Hepatocyte (in vitro differentiated cells): ENCODE measurements at regions not wholly inside any gene's neighbourhood (a gene's known extent, or its start where the extent isn't known, plus 50 kb on each side); places are given as distances from the start of the nearest gene placed in this dataset.
A peak's percentile ranks its signal among the peaks of the same experiment; 100 is the strongest.

ENCODE experiments used
- DNase-seq: peaks from one replicate; pipeline ENCODE4 v3.0.0-alpha.2; 2016; ENCODE audit warnings: low spot score
- H2AFZ ChIP-seq: fragments of 200-600 bp; sonication (generic); 2 replicates; pipeline ENCODE4 v1.6.0; 2016; ENCODE audit warnings: antibody characterized with exemption, mild to moderate bottlenecking
- H3K27ac ChIP-seq: fragments of 200-600 bp; sonication (generic); 2 replicates; pipeline ENCODE4 v1.5.1; 2016; ENCODE audit warnings: mild to moderate bottlenecking
- H3K27me3 ChIP-seq: fragments of 200-600 bp; sonication (generic); 2 replicates; pipeline ENCODE4 v1.6.1; 2016
- H3K36me3 ChIP-seq: fragments of 200-600 bp; sonication (generic); replicated peaks from 2 replicates; pipeline ENCODE4 v1.5.1; 2016; ENCODE audit warnings: low read depth; ENCODE audit not compliant: insufficient read depth
- H3K4me1 ChIP-seq: fragments of 200-600 bp; sonication (generic); 2 replicates; pipeline ENCODE4 v1.5.1; 2016; ENCODE audit warnings: mild to moderate bottlenecking, moderate library complexity; ENCODE audit not compliant: insufficient read depth
- H3K4me2 ChIP-seq: fragments of 200-600 bp; sonication (generic); 2 replicates; pipeline ENCODE4 v1.6.0; 2016
- H3K4me3 ChIP-seq: fragments of 200-600 bp; sonication (generic); 2 replicates; pipeline ENCODE4 v1.5.1; 2016; ENCODE audit warnings: mild to moderate bottlenecking
- H3K79me2 ChIP-seq: fragments of 200-600 bp; sonication (generic); 2 replicates; pipeline ENCODE4 v1.6.0; 2017; ENCODE audit warnings: mild to moderate bottlenecking
- H3K9me2 ChIP-seq: fragments of 200-600 bp; sonication (generic); replicated peaks from 2 replicates; pipeline ENCODE4 v1.6.0; 2017; ENCODE audit warnings: mild to moderate bottlenecking; ENCODE audit not compliant: insufficient read depth
- H3K9me3 ChIP-seq: fragments of 200-600 bp; sonication (generic); 2 replicates; pipeline ENCODE4 v1.5.1; 2016; ENCODE audit warnings: low read depth, mild to moderate bottlenecking
- H4K20me1 ChIP-seq: fragments of 200-600 bp; sonication (generic); 2 replicates; pipeline ENCODE4 v1.6.0; 2016; ENCODE audit warnings: mild to moderate bottlenecking; ENCODE audit not compliant: insufficient read depth, poor library complexity, severe bottlenecking
- EZH2 ChIP-seq: fragments of 200-600 bp; sonication (generic); IDR thresholded peaks from 2 replicates; pipeline ENCODE4 v1.6.1; 2016; ENCODE audit warnings: antibody characterized with exemption, mild to moderate bottlenecking, borderline replicate concordance
- EZH2phosphoT487 ChIP-seq: fragments of 200-600 bp; sonication (generic); IDR thresholded peaks from one replicate; pipeline ENCODE4 v1.6.1; 2018; ENCODE audit warnings: antibody characterized with exemption, mild to moderate bottlenecking, low read depth, moderate library complexity; ENCODE audit not compliant: unreplicated experiment, severe bottlenecking
- WGBS: methylation state at CpG from one replicate; pipeline ENCODE4 v1.1.6; 2016; ENCODE audit warnings: low lambda C conversion rate; ENCODE audit errors: missing lambda C conversion rate; 5-methylcytosine and 5-hydroxymethylcytosine counted together
- TF ChIP-seq, protein P1 (sequence below): fragments of 200-600 bp; sonication (generic); IDR thresholded peaks from 2 replicates; pipeline ENCODE4 v1.5.1; 2016; ENCODE audit warnings: antibody characterized with exemption, mild to moderate bottlenecking; ENCODE audit not compliant: poor library complexity

DNA sequence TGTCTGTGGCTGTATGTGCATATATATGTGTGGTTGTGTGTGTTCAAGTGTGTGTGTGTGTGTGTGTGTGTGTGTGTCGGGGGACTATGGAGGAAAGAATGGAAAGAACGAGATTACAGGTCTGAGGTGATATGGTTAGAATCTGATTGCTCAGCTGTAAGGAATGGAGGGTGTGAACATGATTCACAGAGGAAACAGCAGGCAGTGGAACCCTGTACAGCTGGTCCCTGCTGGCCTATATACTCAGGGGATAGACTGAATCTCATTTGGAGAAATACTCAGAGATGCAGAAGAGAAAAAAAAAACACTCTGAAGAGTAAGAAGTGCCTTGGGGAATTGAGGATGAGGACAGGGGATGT, 180.1 kb upstream of the ESRRG start:
- Histone ChIP-seq H3K4me1 (peaks cover 37% of the 10 kb centered on the region), H3K4me2 (peak overlapping the region; percentile 67), H2AFZ (no peak overlapping the region), H3K36me3 (no peaks in the 10 kb centered on the region), H3K79me2 (peaks cover 4% of the 10 kb centered on the region), H3K9me3 (no peaks in the 10 kb centered on the region), H3K9me2 (no peaks in the 10 kb centered on the region), H4K20me1 (no peaks in the 10 kb centered on the region), H3K27ac (peak overlapping the region; percentile 92), H3K27me3 (no peaks in the 10 kb centered on the region), H3K4me3 (no peak overlapping the region)
- DNase-seq, result peak; percentile 56
- TF ChIP-seq, protein P1, sequence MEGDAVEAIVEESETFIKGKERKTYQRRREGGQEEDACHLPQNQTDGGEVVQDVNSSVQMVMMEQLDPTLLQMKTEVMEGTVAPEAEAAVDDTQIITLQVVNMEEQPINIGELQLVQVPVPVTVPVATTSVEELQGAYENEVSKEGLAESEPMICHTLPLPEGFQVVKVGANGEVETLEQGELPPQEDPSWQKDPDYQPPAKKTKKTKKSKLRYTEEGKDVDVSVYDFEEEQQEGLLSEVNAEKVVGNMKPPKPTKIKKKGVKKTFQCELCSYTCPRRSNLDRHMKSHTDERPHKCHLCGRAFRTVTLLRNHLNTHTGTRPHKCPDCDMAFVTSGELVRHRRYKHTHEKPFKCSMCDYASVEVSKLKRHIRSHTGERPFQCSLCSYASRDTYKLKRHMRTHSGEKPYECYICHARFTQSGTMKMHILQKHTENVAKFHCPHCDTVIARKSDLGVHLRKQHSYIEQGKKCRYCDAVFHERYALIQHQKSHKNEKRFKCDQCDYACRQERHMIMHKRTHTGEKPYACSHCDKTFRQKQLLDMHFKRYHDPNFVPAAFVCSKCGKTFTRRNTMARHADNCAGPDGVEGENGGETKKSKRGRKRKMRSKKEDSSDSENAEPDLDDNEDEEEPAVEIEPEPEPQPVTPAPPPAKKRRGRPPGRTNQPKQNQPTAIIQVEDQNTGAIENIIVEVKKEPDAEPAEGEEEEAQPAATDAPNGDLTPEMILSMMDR, result no peak
- no peak for TF ChIP-seq EZH2
- no peak for TF ChIP-seq EZH2phosphoT487
- 51% methylated on average over 2 of the region's 2 CpGs for WGBS

DNA sequence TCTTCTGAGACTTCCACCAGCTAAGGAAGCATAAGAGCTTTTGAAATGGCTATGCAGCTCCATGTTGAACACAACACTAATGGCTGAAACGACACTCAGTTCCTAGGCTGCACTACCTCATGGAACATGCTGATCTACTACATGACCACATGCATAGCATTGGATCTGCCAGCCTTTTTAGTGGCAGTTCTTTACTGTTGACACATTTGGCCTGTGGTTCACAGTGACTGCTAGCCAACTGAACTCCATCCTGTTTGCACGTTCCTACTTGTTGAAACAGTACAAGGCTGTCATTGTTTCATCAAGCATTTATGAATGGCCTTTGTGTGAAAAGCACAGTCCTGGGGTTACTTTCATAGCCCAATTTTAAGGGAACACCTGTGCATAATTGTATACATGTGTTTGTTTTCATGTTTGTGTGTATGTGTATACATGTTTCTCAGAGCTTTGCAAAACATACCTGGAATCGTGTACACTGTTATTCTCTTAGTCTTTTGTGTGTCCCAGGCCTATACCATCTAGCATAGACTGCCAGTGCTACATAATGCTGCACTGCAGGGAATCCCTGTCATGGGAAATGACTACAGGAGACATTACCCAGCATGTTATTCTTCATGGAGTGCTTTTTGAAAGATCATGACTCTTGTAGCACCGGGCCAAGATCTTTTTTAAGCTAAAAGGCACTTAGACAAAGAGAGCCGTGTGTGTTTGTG, 179.6 kb upstream of the ESRRG start:
- H3K4me3 ChIP-seq, result no peak overlapping the region
- H3K36me3 ChIP-seq, result no peaks in the 10 kb centered on the region
- peak overlapping the region; percentile 92 for H3K27ac ChIP-seq
- peak overlapping the region; percentile 53 for H3K4me2 ChIP-seq
- H4K20me1 ChIP-seq, result no peaks in the 10 kb centered on the region
- no peaks in the 10 kb centered on the region for H3K9me2 ChIP-seq
- TF ChIP-seq EZH2phosphoT487, result no peak
- TF ChIP-seq, protein P1, result no peak
- no peak for TF ChIP-seq EZH2
- no peak for DNase-seq
- H2AFZ ChIP-seq, result no peak overlapping the region
- WGBS, result 78% methylated on average over 5 of the region's 5 CpGs
- H3K79me2 ChIP-seq, result peaks cover 4% of the 10 kb centered on the region
- no peaks in the 10 kb centered on the region for H3K27me3 ChIP-seq
- peaks cover 35% of the 10 kb centered on the region for H3K4me1 ChIP-seq
- no peaks in the 10 kb centered on the region for H3K9me3 ChIP-seq

DNA sequence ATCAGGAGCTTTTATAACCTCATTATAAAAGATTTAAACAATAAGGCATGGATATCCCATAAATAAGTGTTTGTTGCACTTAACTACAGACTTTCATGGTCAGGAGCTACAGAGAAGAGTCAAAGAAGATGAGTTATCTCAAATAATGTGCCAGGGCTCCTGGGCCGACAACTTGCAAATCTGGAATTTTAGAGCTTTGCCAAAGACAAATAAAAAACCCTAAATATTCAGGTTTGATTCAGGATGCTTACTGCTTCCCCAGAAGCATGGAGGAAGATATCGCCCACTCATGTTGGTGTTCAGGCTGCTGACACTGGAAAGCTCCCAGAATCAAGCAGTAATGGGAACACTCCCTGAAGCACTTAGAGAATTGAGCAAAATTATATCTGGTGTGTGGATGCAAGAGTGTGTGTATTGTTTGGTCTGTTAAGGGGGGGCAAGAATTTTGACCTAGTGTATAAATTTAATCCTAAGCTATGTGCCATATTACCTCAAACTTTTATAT, 176.9 kb upstream of the ESRRG start:
- no peaks in the 10 kb centered on the region for H4K20me1 ChIP-seq
- H3K4me1 ChIP-seq, result peaks cover 23% of the 10 kb centered on the region
- no peak overlapping the region for H3K4me2 ChIP-seq
- no peaks in the 10 kb centered on the region for H3K9me2 ChIP-seq
- no peaks in the 10 kb centered on the region for H3K27me3 ChIP-seq
- H3K79me2 ChIP-seq, result peaks cover 4% of the 10 kb centered on the region
- no peak overlapping the region for H3K27ac ChIP-seq
- DNase-seq, result no peak
- no peak for TF ChIP-seq EZH2phosphoT487
- TF ChIP-seq EZH2, result no peak
- TF ChIP-seq, protein P1, result no peak
- H3K4me3 ChIP-seq, result no peak overlapping the region
- H3K36me3 ChIP-seq, result no peaks in the 10 kb centered on the region
- H3K9me3 ChIP-seq, result no peaks in the 10 kb centered on the region
- H2AFZ ChIP-seq, result no peak overlapping the region
- WGBS, result 93% methylated on average over 2 of the region's 2 CpGs

DNA sequence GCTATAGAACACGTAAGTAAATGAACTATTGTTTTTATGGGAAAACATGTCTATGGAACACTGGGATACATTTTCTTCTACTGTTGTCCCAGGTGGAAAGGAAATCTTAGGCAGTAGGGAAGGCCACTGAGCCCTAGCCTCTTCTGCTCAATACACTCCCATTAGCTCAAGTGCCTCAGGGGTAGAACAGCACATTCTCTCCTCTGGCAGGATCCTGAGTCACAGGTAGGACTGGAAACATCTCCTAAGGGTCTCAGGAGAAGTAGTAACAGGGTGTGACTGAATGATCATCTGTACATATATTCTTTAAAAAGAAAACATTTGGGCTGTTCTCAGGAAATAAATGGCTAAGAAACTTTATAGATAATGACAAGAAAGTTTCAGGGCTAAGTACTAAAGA, 175.6 kb upstream of the ESRRG start:
- Histone ChIP-seq H3K4me3 (no peak overlapping the region), H3K79me2 (peaks cover 4% of the 10 kb centered on the region), H3K36me3 (no peaks in the 10 kb centered on the region), H3K4me2 (no peak overlapping the region), H3K9me3 (no peaks in the 10 kb centered on the region), H3K4me1 (peaks cover 12% of the 10 kb centered on the region), H3K9me2 (no peaks in the 10 kb centered on the region), H3K27ac (no peak overlapping the region), H3K27me3 (no peaks in the 10 kb centered on the region), H2AFZ (no peak overlapping the region), H4K20me1 (no peaks in the 10 kb centered on the region)
- TF ChIP-seq, protein P1, result no peak
- TF ChIP-seq EZH2phosphoT487 (no peak), EZH2 (no peak)
- WGBS, result 86% methylated on average over 1 of the region's 1 CpG
- DNase-seq, result no peak
